ENCODE measurements at regions not wholly inside any gene's neighbourhood (a gene's known extent, or its start where the extent isn't known, plus 50 kb on each side); places are given as distances from the start of the nearest gene placed in this dataset.

GRCh38 chr2:172207911-172208310, 105.2 kb upstream of the DLX2 start:
- no peaks in the 10 kb centered on the region for H3K36me3 ChIP-seq (ENCODE audit: control insufficient read depth, insufficient read depth, low read length)
- BruUV-seq (replicated peaks): no TSS peak
- intact Hi-C loops (cut with micrococcal nuclease; ENCODE audit: unreplicated experiment) (loop anchor here (10.0 kb wide), 1 partner anchor 257 kb away; no protein-coding TSS in a partner anchor), in situ Hi-C loops (cut with HindIII; ENCODE audit: low pct_unique_long_range_greater_than_20kb, low sequenced_read_pairs) (no loop called here)
- no peaks in the 10 kb centered on the region for H3K27me3 ChIP-seq (ENCODE audit: control insufficient read depth, insufficient read depth, low read length)
- TF ChIP-seq, protein P1, sequence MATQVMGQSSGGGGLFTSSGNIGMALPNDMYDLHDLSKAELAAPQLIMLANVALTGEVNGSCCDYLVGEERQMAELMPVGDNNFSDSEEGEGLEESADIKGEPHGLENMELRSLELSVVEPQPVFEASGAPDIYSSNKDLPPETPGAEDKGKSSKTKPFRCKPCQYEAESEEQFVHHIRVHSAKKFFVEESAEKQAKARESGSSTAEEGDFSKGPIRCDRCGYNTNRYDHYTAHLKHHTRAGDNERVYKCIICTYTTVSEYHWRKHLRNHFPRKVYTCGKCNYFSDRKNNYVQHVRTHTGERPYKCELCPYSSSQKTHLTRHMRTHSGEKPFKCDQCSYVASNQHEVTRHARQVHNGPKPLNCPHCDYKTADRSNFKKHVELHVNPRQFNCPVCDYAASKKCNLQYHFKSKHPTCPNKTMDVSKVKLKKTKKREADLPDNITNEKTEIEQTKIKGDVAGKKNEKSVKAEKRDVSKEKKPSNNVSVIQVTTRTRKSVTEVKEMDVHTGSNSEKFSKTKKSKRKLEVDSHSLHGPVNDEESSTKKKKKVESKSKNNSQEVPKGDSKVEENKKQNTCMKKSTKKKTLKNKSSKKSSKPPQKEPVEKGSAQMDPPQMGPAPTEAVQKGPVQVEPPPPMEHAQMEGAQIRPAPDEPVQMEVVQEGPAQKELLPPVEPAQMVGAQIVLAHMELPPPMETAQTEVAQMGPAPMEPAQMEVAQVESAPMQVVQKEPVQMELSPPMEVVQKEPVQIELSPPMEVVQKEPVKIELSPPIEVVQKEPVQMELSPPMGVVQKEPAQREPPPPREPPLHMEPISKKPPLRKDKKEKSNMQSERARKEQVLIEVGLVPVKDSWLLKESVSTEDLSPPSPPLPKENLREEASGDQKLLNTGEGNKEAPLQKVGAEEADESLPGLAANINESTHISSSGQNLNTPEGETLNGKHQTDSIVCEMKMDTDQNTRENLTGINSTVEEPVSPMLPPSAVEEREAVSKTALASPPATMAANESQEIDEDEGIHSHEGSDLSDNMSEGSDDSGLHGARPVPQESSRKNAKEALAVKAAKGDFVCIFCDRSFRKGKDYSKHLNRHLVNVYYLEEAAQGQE (IDR thresholded peaks at IDR 0.05; ENCODE audit: insufficient read depth in 1 of 2, low read depth in 2 of 2, low read length in 1 of 2): no peak
- TF ChIP-seq SIN3A (IDR thresholded peaks at IDR 0.05; ENCODE audit: borderline replicate concordance, insufficient read depth, low read depth, low read length): no peak
- TF ChIP-seq, protein P2, sequence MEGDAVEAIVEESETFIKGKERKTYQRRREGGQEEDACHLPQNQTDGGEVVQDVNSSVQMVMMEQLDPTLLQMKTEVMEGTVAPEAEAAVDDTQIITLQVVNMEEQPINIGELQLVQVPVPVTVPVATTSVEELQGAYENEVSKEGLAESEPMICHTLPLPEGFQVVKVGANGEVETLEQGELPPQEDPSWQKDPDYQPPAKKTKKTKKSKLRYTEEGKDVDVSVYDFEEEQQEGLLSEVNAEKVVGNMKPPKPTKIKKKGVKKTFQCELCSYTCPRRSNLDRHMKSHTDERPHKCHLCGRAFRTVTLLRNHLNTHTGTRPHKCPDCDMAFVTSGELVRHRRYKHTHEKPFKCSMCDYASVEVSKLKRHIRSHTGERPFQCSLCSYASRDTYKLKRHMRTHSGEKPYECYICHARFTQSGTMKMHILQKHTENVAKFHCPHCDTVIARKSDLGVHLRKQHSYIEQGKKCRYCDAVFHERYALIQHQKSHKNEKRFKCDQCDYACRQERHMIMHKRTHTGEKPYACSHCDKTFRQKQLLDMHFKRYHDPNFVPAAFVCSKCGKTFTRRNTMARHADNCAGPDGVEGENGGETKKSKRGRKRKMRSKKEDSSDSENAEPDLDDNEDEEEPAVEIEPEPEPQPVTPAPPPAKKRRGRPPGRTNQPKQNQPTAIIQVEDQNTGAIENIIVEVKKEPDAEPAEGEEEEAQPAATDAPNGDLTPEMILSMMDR (IDR thresholded peaks at IDR 0.05): no peak
- TF ChIP-seq POLR2AphosphoS5 (IDR thresholded peaks at IDR 0.05; ENCODE audit: low read depth, low read length): no peak
- no peak for TF ChIP-seq TCF7L2 (IDR thresholded peaks at IDR 0.05; ENCODE audit: low read depth, low read length)
- DNase-seq (ENCODE audit: low read depth, low spot score): no peak
- POLR2A ChIA-PET: interaction anchor here (0.6 kb wide), 2 partner anchors 47 to 70 kb away, joined by 3 to 6 read pairs; no protein-coding TSS in a partner anchor
- no peaks in the 10 kb centered on the region for H3K4me1 ChIP-seq (ENCODE audit: control insufficient read depth, insufficient read depth, low read length)
- CTCF ChIA-PET: interaction anchor here (0.6 kb wide), 1 partner anchor 18 kb away, joined by 21 read pairs; no protein-coding TSS in a partner anchor
- no peak overlapping the region for H3K4me3 ChIP-seq (ENCODE audit: low read depth in 2 of 2, low read length in 2 of 2)
- H3K9me3 ChIP-seq (ENCODE audit: control insufficient read depth, insufficient read depth, low read depth, low read length): no peaks in the 10 kb centered on the region
- no peak overlapping the region for H3K27ac ChIP-seq (ENCODE audit: low read length)
- ATAC-seq: no peak

GRCh38 chr2:172208791-172209325, 106.2 kb upstream of the DLX2 start:
- H3K9me3 ChIP-seq (ENCODE audit: control insufficient read depth, insufficient read depth, low read depth, low read length): no peaks in the 10 kb centered on the region
- BruUV-seq (replicated peaks): no TSS peak
- no peak for DNase-seq (ENCODE audit: low read depth, low spot score)
- CTCF ChIA-PET: no interaction called here
- no peaks in the 10 kb centered on the region for H3K27me3 ChIP-seq (ENCODE audit: control insufficient read depth, insufficient read depth, low read length)
- no peaks in the 10 kb centered on the region for H3K36me3 ChIP-seq (ENCODE audit: control insufficient read depth, insufficient read depth, low read length)
- TF ChIP-seq, protein P2 (IDR thresholded peaks at IDR 0.05): no peak
- TF ChIP-seq TCF7L2 (IDR thresholded peaks at IDR 0.05; ENCODE audit: low read depth, low read length) (no peak), POLR2AphosphoS5 (IDR thresholded peaks at IDR 0.05; ENCODE audit: low read depth, low read length) (no peak), SIN3A (IDR thresholded peaks at IDR 0.05; ENCODE audit: borderline replicate concordance, insufficient read depth, low read depth, low read length) (no peak)
- TF ChIP-seq, protein P1 (IDR thresholded peaks at IDR 0.05; ENCODE audit: insufficient read depth in 1 of 2, low read depth in 2 of 2, low read length in 1 of 2): no peak
- ATAC-seq: no peak
- no peaks in the 10 kb centered on the region for H3K4me1 ChIP-seq (ENCODE audit: control insufficient read depth, insufficient read depth, low read length)
- H3K4me3 ChIP-seq (ENCODE audit: low read depth in 2 of 2, low read length in 2 of 2): no peak overlapping the region
- POLR2A ChIA-PET: interaction anchor here (0.7 kb wide), 1 partner anchor 14 kb away, joined by 3 read pairs; no protein-coding TSS in a partner anchor
- no peak overlapping the region for H3K27ac ChIP-seq (ENCODE audit: low read length)
- intact Hi-C loops (cut with micrococcal nuclease; ENCODE audit: unreplicated experiment): loop anchor here (10.0 kb wide), 1 partner anchor 256 kb away; no protein-coding TSS in a partner anchor
- in situ Hi-C loops (cut with HindIII; ENCODE audit: low pct_unique_long_range_greater_than_20kb, low sequenced_read_pairs): no loop called here

Data from Panc1 (cell line).